ENCODE measurements at regions not wholly inside any gene's neighbourhood (a gene's known extent, or its start where the extent isn't known, plus 50 kb on each side); places are given as distances from the start of the nearest gene placed in this dataset.

GRCh38 chr4:30245140-30245539 lies 475.0 kb upstream of the PCDH7 start:
- TF ChIP-seq CTCF (tag by site-specific recombination; IDR thresholded peaks at IDR 0.05) (no peak), PRDM2 (tag by site-specific recombination; IDR thresholded peaks at IDR 0.05; ENCODE audit: borderline replicate concordance) (no peak)
